H1 (cell line): ENCODE measurements at regions not wholly inside any gene's neighbourhood (a gene's known extent, or its start where the extent isn't known, plus 50 kb on each side); places are given as distances from the start of the nearest gene placed in this dataset.

Source experiments
- CTCF ChIA-PET: fragments of 300-600 bp; sonication (Branson Sonifier 250); formaldehyde crosslinking; loops from one replicate; lab custom pipeline; 2021; ENCODE audit not compliant: partially characterized antibody; lab: Charles Lee
- POLR2A ChIA-PET: fragments of 300-600 bp; sonication (Branson Sonifier 250); formaldehyde crosslinking; loops from one replicate; lab custom pipeline; 2021; ENCODE audit warnings: inconsistent platforms; ENCODE audit not compliant: partially characterized antibody; lab: Charles Lee
- DNase-seq, 2 experiments: peaks; one replicate each; pipeline versions ENCODE4 v3.0.0 to v3.0.0-alpha.2; 2010 to 2022; ENCODE audit warnings: low spot score in 2 of 2, low read depth in 1 of 2, mixed read lengths in 1 of 2
- FAIRE-seq: peaks from 2 replicates; lab custom pipeline; 2011; peaks lifted over from hg19 to GRCh38; lab: Jason Lieb, UNC
- H2AFZ ChIP-seq: 2 replicates; pipeline ENCODE4 v1.8.1; 2012; ENCODE audit warnings: low read length, inconsistent platforms
- H2AK5ac ChIP-seq: 2 replicates; pipeline ENCODE4 v1.6.1; 2013; ENCODE audit warnings: low read depth, low read length
- H2BK120ac ChIP-seq: replicated peaks from 2 replicates; pipeline ENCODE3; 2013; ENCODE audit warnings: low read depth, low read length, inconsistent platforms
- H2BK12ac ChIP-seq: 2 replicates; pipeline ENCODE4 v1.6.1; 2013; ENCODE audit warnings: low read depth, low read length
- H2BK15ac ChIP-seq: 2 replicates; pipeline ENCODE4 v1.6.1; 2013; ENCODE audit warnings: low read length
- H2BK20ac ChIP-seq: 2 replicates; pipeline ENCODE4 v1.6.1; 2013; ENCODE audit warnings: low read length
- H2BK5ac ChIP-seq: 2 replicates; pipeline ENCODE4 v1.6.1; 2013; ENCODE audit warnings: low read depth, low read length
- H3K14ac ChIP-seq: 2 replicates; pipeline ENCODE4 v1.6.1; 2013; ENCODE audit warnings: inconsistent platforms; ENCODE audit not compliant: insufficient read length
- H3K18ac ChIP-seq: 2 replicates; pipeline ENCODE4 v1.6.1; 2013; ENCODE audit warnings: low read length; ENCODE audit errors: extremely low read depth
- H3K23ac ChIP-seq: 2 replicates; pipeline ENCODE4 v1.6.1; 2013; ENCODE audit warnings: inconsistent platforms; ENCODE audit not compliant: insufficient read length
- H3K23me2 ChIP-seq: 2 replicates; pipeline ENCODE4 v1.6.1; 2013; ENCODE audit warnings: low read depth, low read length
- H3K27ac ChIP-seq: 2 replicates; pipeline ENCODE4 v1.6.1; 2011; ENCODE audit warnings: low read depth, low read length, inconsistent platforms
- H3K27me3 ChIP-seq, 4 experiments: replicated peaks in 1 of 4; 1 replicate in 1 of 4; 2 replicates in 3 of 4; pipeline versions ENCODE4 v1.6.1 to v1.8.1; 2011 to 2013; ENCODE audit warnings: low read length in 3 of 4, mild to moderate bottlenecking in 3 of 4, inconsistent platforms in 2 of 4, mixed read lengths in 2 of 4, moderate library complexity in 1 of 4; ENCODE audit not compliant: control insufficient read depth in 3 of 4, insufficient read depth in 3 of 4; ENCODE audit errors: extremely low read depth in 1 of 4
- H3K36me3 ChIP-seq, 4 experiments: 2 replicates each; pipeline versions ENCODE4 v1.6.1 to v1.8.1; 2011 to 2013; ENCODE audit warnings: mild to moderate bottlenecking in 4 of 4, low read length in 3 of 4, moderate library complexity in 2 of 4, control low read depth in 1 of 4, inconsistent platforms in 1 of 4; ENCODE audit not compliant: insufficient read depth in 4 of 4, control insufficient read depth in 2 of 4
- H3K4ac ChIP-seq: replicated peaks from 2 replicates; pipeline ENCODE3; 2013; ENCODE audit warnings: low read length, low read depth, mixed read lengths, inconsistent platforms; ENCODE audit not compliant: insufficient read length
- H3K4me1 ChIP-seq, 4 experiments: replicated peaks in 1 of 4; 1 replicate in 1 of 4; 2 replicates in 3 of 4; pipeline versions ENCODE4 v1.6.1 to v1.8.1; 2011 to 2013; ENCODE audit warnings: low read length in 3 of 4, inconsistent platforms in 2 of 4, mixed read lengths in 1 of 4; ENCODE audit not compliant: insufficient read depth in 4 of 4, control insufficient read depth in 3 of 4
- H3K4me2 ChIP-seq, 2 experiments: 2 replicates each; pipeline versions ENCODE4 v1.6.1 to v1.8.1; 2011 to 2013; ENCODE audit warnings: low read depth in 2 of 2, low read length in 2 of 2, control low read depth in 1 of 2, inconsistent platforms in 1 of 2, mild to moderate bottlenecking in 1 of 2; ENCODE audit not compliant: insufficient read depth in 1 of 2
- H3K4me3 ChIP-seq, 4 experiments: fragments of 200-600, 300-600 bp in 1 of 4; sonication (generic), shearing (Covaris generic), sonication (Bioruptor Twin) in 1 of 4; 2 replicates each; pipeline versions ENCODE4 v1.5.1 to v1.8.1; 2011 to 2016; ENCODE audit warnings: low read length in 4 of 4, low read depth in 3 of 4, control low read depth in 2 of 4, inconsistent platforms in 2 of 4, mild to moderate bottlenecking in 2 of 4, mixed read lengths in 1 of 4, moderate library complexity in 1 of 4; ENCODE audit not compliant: insufficient read depth in 2 of 4; ENCODE audit errors: extremely low read depth in 1 of 4
- H3K56ac ChIP-seq: replicated peaks from 2 replicates; pipeline ENCODE3; 2013; ENCODE audit warnings: low read depth, mild to moderate bottlenecking, mixed read lengths, low read length, inconsistent platforms; ENCODE audit not compliant: insufficient read length
- H3K79me1 ChIP-seq: 2 replicates; pipeline ENCODE4 v1.6.1; 2013; ENCODE audit warnings: low read depth, low read length, control low read depth
- H3K79me2 ChIP-seq, 2 experiments: 2 replicates each; pipeline versions ENCODE4 v1.6.1 to v1.8.1; 2012 to 2013; ENCODE audit warnings: low read length in 2 of 2, mild to moderate bottlenecking in 2 of 2, inconsistent platforms in 1 of 2; ENCODE audit not compliant: insufficient read depth in 2 of 2, control insufficient read depth in 1 of 2
- H3K9ac ChIP-seq, 4 experiments: replicated peaks in 1 of 4; 1 replicate in 1 of 4; 2 replicates in 3 of 4; pipeline versions ENCODE4 v1.6.1 to v1.8.1; 2011 to 2013; ENCODE audit warnings: low read depth in 3 of 4, low read length in 3 of 4, control low read depth in 2 of 4, mild to moderate bottlenecking in 2 of 4, moderate library complexity in 2 of 4, inconsistent platforms in 1 of 4; ENCODE audit errors: extremely low read depth in 1 of 4
- H3K9me3 ChIP-seq, 2 experiments: 2 replicates each; pipeline versions ENCODE4 v1.6.1 to v1.8.1; 2012 to 2013; ENCODE audit warnings: mild to moderate bottlenecking in 2 of 2, moderate library complexity in 2 of 2, control low read depth in 1 of 2, inconsistent platforms in 1 of 2, low read depth in 1 of 2, low read length in 1 of 2, mixed read lengths in 1 of 2; ENCODE audit not compliant: insufficient read depth in 2 of 2
- H4K20me1 ChIP-seq, 2 experiments: replicated peaks in 1 of 2; 2 replicates each; pipeline versions ENCODE3 to v1.8.1; 2011 to 2013; ENCODE audit warnings: inconsistent platforms in 2 of 2, low read length in 2 of 2, mild to moderate bottlenecking in 1 of 2; ENCODE audit not compliant: insufficient read depth in 2 of 2, control insufficient read depth in 1 of 2
- H4K5ac ChIP-seq: 2 replicates; pipeline ENCODE4 v1.6.1; 2013; ENCODE audit warnings: low read length, low read depth, mixed read lengths, inconsistent platforms; ENCODE audit not compliant: insufficient read length
- H4K8ac ChIP-seq: 2 replicates; pipeline ENCODE4 v1.8.0; 2013; ENCODE audit warnings: mild to moderate bottlenecking, moderate library complexity, low read length, inconsistent platforms; ENCODE audit not compliant: insufficient read depth; ENCODE audit errors: extremely low read depth
- H4K91ac ChIP-seq: replicated peaks from 2 replicates; pipeline ENCODE3; 2013; ENCODE audit warnings: low read length, mixed read lengths, inconsistent platforms; ENCODE audit not compliant: insufficient read length
- ASH2L ChIP-seq: fragments of 200-600, 300-600 bp; sonication (generic); IDR thresholded peaks from one replicate; pipeline ENCODE4 v1.7.1; 2017; ENCODE audit warnings: low read length
- CBX5 ChIP-seq: fragments of 300-800, 300-1000 bp; sonication (generic); IDR thresholded peaks from 2 replicates; pipeline ENCODE4 v1.7.1; 2016; ENCODE audit warnings: antibody characterized with exemption, low read length, low read depth
- CBX8 ChIP-seq: fragments of 300-800, 300-1000 bp; sonication (generic); IDR thresholded peaks from 2 replicates; pipeline ENCODE4 v1.7.1; 2016; ENCODE audit warnings: low read depth, low read length, borderline replicate concordance
- JUND ChIP-seq: IDR thresholded peaks from 2 replicates; pipeline ENCODE4 v1.6.1; 2011; ENCODE audit warnings: mild to moderate bottlenecking, improper control_type of control experiment, low read length
- RXRA ChIP-seq: IDR thresholded peaks from 2 replicates; pipeline ENCODE4 v1.6.1; 2011; ENCODE audit warnings: low read depth, mild to moderate bottlenecking, low read length, moderate library complexity; ENCODE audit not compliant: insufficient read depth
- SIRT6 ChIP-seq: IDR thresholded peaks from one replicate; pipeline ENCODE4 v1.7.1; 2012; ENCODE audit warnings: low read length, inconsistent platforms
- SP1 ChIP-seq: IDR thresholded peaks from 2 replicates; pipeline ENCODE4 v1.6.1; 2011; ENCODE audit warnings: low read depth, low read length
- USF2 ChIP-seq: IDR thresholded peaks from 2 replicates; pipeline ENCODE4 v1.6.1; 2011; ENCODE audit warnings: low read length, improper control_type of control experiment
- YY1 ChIP-seq: IDR thresholded peaks from 2 replicates; pipeline ENCODE4 v1.6.1; 2011; ENCODE audit warnings: low read depth, mild to moderate bottlenecking, low read length
- WGBS, 2 experiments: shearing (Covaris generic) in 1 of 2; methylation state at CpG; one replicate each; pipeline versions ENCODE4 v1.1.6 to v1.1.7; 2013 to 2015; ENCODE audit warnings: low lambda C conversion rate in 2 of 2, mixed read lengths in 2 of 2, inconsistent platforms in 1 of 2, low coverage in 1 of 2, missing lambda C conversion rate in 1 of 2; ENCODE audit not compliant: insufficient replicate concordance in 2 of 2, insufficient coverage in 1 of 2, insufficient read length in 1 of 2; ENCODE audit errors: extremely low coverage in 1 of 2, missing lambda C conversion rate in 1 of 2; 5-methylcytosine and 5-hydroxymethylcytosine counted together

GRCh38 chr2:159859583-159859982 is 61.6 kb upstream of the CD302 start:
- no peak overlapping the region for H3K18ac ChIP-seq
- H3K9ac ChIP-seq = no peak overlapping the region
- H3K14ac ChIP-seq = no peak overlapping the region
- POLR2A ChIA-PET = no interaction called here
- H2BK120ac ChIP-seq = no peak overlapping the region
- no peak for DNase-seq
- no peaks in the 10 kb centered on the region for H3K36me3 ChIP-seq
- TF ChIP-seq JUND (no peak), USF2 (no peak), CBX8 (no peak), RXRA (no peak), SIRT6 (no peak), YY1 (no peak), CBX5 (no peak), SP1 (no peak), ASH2L (no peak)
- no peaks in the 10 kb centered on the region for H3K79me1 ChIP-seq
- H4K91ac ChIP-seq = no peak overlapping the region
- no peak overlapping the region for H2AK5ac ChIP-seq
- no peak overlapping the region for H4K5ac ChIP-seq
- no peaks in the 10 kb centered on the region for H3K9me3 ChIP-seq
- no peak overlapping the region for H4K8ac ChIP-seq
- no peaks in the 10 kb centered on the region for H3K79me2 ChIP-seq
- H2BK12ac ChIP-seq = no peak overlapping the region
- no peaks in the 10 kb centered on the region for H4K20me1 ChIP-seq
- H3K23me2 ChIP-seq = no peaks in the 10 kb centered on the region; the same call in 1 of the 2 replicates
- H3K4ac ChIP-seq = no peak overlapping the region
- peaks cover 0 to 3% (median 0%) of the 10 kb centered on the region in 4 experiments; a peak in 2 of 7 replicates for H3K4me1 ChIP-seq
- FAIRE-seq = peak; percentile 19
- CTCF ChIA-PET = interaction anchor here (1.0 kb wide), 1 partner anchor 67 kb away, joined by 4 read pairs; no protein-coding TSS in a partner anchor
- H3K4me3 ChIP-seq = no peak overlapping the region
- no peak overlapping the region for H2BK5ac ChIP-seq
- H3K27ac ChIP-seq = no peak overlapping the region
- H3K56ac ChIP-seq = no peak overlapping the region
- no peak overlapping the region for H2BK20ac ChIP-seq
- no peak overlapping the region for H2BK15ac ChIP-seq
- H3K23ac ChIP-seq = no peak overlapping the region
- H2AFZ ChIP-seq = no peak overlapping the region
- 83% methylated on average over 1 of the region's 1 CpG; no CpG with 5 or more reads in 1 of the 2 experiments for WGBS, 2 experiments
- no peaks in the 10 kb centered on the region for H3K27me3 ChIP-seq
- no peak overlapping the region for H3K4me2 ChIP-seq
